ENCODE measurements at regions not wholly inside any gene's neighbourhood (a gene's known extent, or its start where the extent isn't known, plus 50 kb on each side); places are given as distances from the start of the nearest gene placed in this dataset.

DNA sequence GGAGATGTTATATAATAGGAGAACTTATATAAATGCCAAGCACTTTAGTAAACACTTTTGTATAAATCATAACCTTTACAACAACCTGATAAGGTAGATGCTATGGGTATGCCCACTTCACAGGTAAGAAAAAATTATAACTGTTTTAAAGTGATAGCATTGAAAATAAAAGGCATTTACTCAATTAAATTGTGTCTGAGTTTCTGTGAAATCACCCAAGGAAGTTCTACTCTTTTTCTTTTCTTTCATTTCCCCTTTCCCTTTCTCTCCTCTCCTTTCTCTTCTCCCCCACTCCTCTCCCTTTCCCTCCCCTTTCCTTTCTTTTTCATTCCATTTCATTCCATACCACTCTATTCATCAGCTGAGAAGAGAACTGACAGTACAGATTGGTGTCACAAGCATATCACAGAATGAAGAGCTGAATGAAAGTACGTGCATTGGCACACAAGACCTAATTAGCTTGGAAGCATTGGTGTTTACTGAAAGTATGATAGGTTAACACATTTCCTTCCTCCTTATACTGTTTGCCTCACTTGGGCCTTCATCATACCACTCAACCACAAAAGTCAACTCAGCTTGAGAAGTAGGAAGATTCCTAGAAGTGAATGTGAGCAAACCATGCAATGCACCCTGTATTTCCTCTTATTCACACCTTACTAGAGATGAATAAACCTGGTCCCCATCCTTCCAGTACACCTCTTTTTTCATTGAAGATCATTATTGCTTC is 117.9 kb upstream of the AGR3 start:
- TF ChIP-seq, protein P1, sequence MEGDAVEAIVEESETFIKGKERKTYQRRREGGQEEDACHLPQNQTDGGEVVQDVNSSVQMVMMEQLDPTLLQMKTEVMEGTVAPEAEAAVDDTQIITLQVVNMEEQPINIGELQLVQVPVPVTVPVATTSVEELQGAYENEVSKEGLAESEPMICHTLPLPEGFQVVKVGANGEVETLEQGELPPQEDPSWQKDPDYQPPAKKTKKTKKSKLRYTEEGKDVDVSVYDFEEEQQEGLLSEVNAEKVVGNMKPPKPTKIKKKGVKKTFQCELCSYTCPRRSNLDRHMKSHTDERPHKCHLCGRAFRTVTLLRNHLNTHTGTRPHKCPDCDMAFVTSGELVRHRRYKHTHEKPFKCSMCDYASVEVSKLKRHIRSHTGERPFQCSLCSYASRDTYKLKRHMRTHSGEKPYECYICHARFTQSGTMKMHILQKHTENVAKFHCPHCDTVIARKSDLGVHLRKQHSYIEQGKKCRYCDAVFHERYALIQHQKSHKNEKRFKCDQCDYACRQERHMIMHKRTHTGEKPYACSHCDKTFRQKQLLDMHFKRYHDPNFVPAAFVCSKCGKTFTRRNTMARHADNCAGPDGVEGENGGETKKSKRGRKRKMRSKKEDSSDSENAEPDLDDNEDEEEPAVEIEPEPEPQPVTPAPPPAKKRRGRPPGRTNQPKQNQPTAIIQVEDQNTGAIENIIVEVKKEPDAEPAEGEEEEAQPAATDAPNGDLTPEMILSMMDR (IDR thresholded peaks at IDR 0.05) = no peak
- no peak for TF ChIP-seq POLR2A (IDR thresholded peaks at IDR 0.05)

Data from vagina (tissue), 2 donors.